SU-DHL-6 (cell line): ENCODE measurements at regions not wholly inside any gene's neighbourhood (a gene's known extent, or its start where the extent isn't known, plus 50 kb on each side); places are given as distances from the start of the nearest gene placed in this dataset.

Experiments
- H2AFZ ChIP-seq: fragments of 200-600 bp; sonication (generic); 2 replicates; pipeline ENCODE4 v1.6.1; 2014; ENCODE audit warnings: low read depth, mild to moderate bottlenecking, moderate library complexity, mixed read lengths, antibody characterized with exemption, low read length; ENCODE audit not compliant: severe bottlenecking
- H3F3A ChIP-seq: fragments of 200-600 bp; shearing (Covaris generic); 2 replicates; pipeline ENCODE4 v1.6.0; 2016; ENCODE audit warnings: antibody characterized with exemption, mild to moderate bottlenecking; ENCODE audit not compliant: insufficient read depth
- H3K27ac ChIP-seq: fragments of 200-600 bp; sonication (generic); 2 replicates; pipeline ENCODE4 v1.5.1; 2016; ENCODE audit warnings: low read depth, mild to moderate bottlenecking, low read length, moderate library complexity, mixed read lengths
- H3K27me3 ChIP-seq: fragments of 200-600 bp; sonication (generic), shearing (Covaris generic); 2 replicates; pipeline ENCODE4 v1.6.0; 2014; ENCODE audit warnings: mild to moderate bottlenecking, low read length
- H3K36me3 ChIP-seq: fragments of 200-600 bp; sonication (generic); 2 replicates; pipeline ENCODE4 v1.6.1; 2014; ENCODE audit warnings: mild to moderate bottlenecking, low read length, mixed read lengths
- H3K4me2 ChIP-seq: fragments of 300-600, 200-600 bp; shearing (Covaris generic), sonication (generic); 2 replicates; pipeline ENCODE4 v1.6.0; 2014; ENCODE audit warnings: low read length, low read depth, mild to moderate bottlenecking; ENCODE audit not compliant: poor library complexity, severe bottlenecking
- H3K4me3 ChIP-seq: fragments of 200-600 bp; sonication (generic); 2 replicates; pipeline ENCODE4 v1.5.1; 2014; ENCODE audit warnings: antibody characterized with exemption, low read length, mild to moderate bottlenecking, mixed read lengths; ENCODE audit not compliant: insufficient read depth, poor library complexity, severe bottlenecking
- H3K79me2 ChIP-seq: fragments of 200-600 bp; sonication (generic); 2 replicates; pipeline ENCODE4 v1.6.1; 2014; ENCODE audit warnings: mild to moderate bottlenecking, low read length, moderate library complexity; ENCODE audit not compliant: insufficient read depth
- H3K9ac ChIP-seq: fragments of 200-600 bp; sonication (generic); 2 replicates; pipeline ENCODE4 v1.7.0; 2014; ENCODE audit warnings: mild to moderate bottlenecking, low read length
- H3K9me2 ChIP-seq: fragments of 200-600 bp; sonication (generic); replicated peaks from 2 replicates; pipeline ENCODE4 v1.6.1; 2014; ENCODE audit warnings: low read length; ENCODE audit not compliant: insufficient read depth
- H3K9me3 ChIP-seq: fragments of 200-600 bp; sonication (generic); 2 replicates; pipeline ENCODE4 v1.6.1; 2014; ENCODE audit warnings: low read length, mixed read lengths; ENCODE audit not compliant: insufficient read depth
- H4K20me1 ChIP-seq: fragments of 200-600 bp; sonication (generic); 2 replicates; pipeline ENCODE4 v1.6.1; 2014; ENCODE audit warnings: low read depth, mild to moderate bottlenecking, antibody characterized with exemption, low read length, moderate library complexity, mixed read lengths
- CTCF ChIP-seq: fragments of 200-600 bp; sonication (generic); IDR thresholded peaks from one replicate; pipeline ENCODE4 v1.5.1; 2017; ENCODE audit warnings: antibody characterized with exemption, mild to moderate bottlenecking, low read length, moderate library complexity; ENCODE audit not compliant: insufficient read depth, poor library complexity, severe bottlenecking
- EZH2phosphoT487 ChIP-seq: fragments of 200-600 bp; sonication (generic), shearing (Covaris generic); conservative IDR thresholded peaks from 2 replicates; pipeline ENCODE4 v1.6.1; 2018; ENCODE audit warnings: mild to moderate bottlenecking, antibody characterized with exemption, low read length, moderate library complexity, mixed read lengths

GRCh38 chr6:209432-210103 lies 82.7 kb upstream of the DUSP22 start:
- Histone ChIP-seq H3K27me3 (no peaks in the 10 kb centered on the region), H3K27ac (no peak overlapping the region), H4K20me1 (no peaks in the 10 kb centered on the region), H3F3A (no peaks in the 10 kb centered on the region), H3K4me3 (no peak overlapping the region), H3K9ac (no peak overlapping the region), H3K4me2 (no peak overlapping the region), H3K36me3 (no peaks in the 10 kb centered on the region), H2AFZ (no peak overlapping the region), H3K9me3 (peaks cover 15% of the 10 kb centered on the region; the same call in 1 of the 2 replicates), H3K9me2 (no peaks in the 10 kb centered on the region), H3K79me2 (no peaks in the 10 kb centered on the region)
- TF ChIP-seq EZH2phosphoT487 (no peak), CTCF (no peak)

DNA sequence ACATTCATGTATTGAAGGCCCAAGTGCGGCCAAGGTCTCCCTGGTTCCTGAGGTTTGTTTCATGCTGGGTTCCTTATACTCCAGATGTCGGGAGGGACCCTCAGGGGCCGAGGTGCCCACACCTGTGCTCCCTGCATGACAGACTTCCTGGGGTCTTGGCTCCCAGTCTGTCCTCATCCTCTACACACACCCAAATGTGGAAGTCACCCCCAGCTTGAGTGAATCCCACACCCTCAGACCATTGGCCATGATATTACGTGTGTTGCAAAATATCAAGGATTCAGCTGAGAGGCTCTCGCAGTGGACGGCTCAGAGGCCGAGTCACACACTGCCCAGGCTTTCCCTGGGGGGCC lies 82.2 kb upstream of the DUSP22 start:
- no peak overlapping the region for H3K4me2 ChIP-seq
- H2AFZ ChIP-seq = no peak overlapping the region
- H3K79me2 ChIP-seq = no peaks in the 10 kb centered on the region
- H3K27ac ChIP-seq = no peak overlapping the region
- TF ChIP-seq CTCF = no peak
- no peak for TF ChIP-seq EZH2phosphoT487
- no peaks in the 10 kb centered on the region for H4K20me1 ChIP-seq
- H3K9me3 ChIP-seq = peaks cover 20% of the 10 kb centered on the region; the same call in 1 of the 2 replicates
- H3F3A ChIP-seq = no peaks in the 10 kb centered on the region
- no peak overlapping the region for H3K4me3 ChIP-seq
- no peaks in the 10 kb centered on the region for H3K36me3 ChIP-seq
- H3K9me2 ChIP-seq = no peaks in the 10 kb centered on the region
- no peaks in the 10 kb centered on the region for H3K27me3 ChIP-seq
- H3K9ac ChIP-seq = no peak overlapping the region

GRCh38 chr6:210778-211374 lies 81.4 kb upstream of the DUSP22 start:
- Histone ChIP-seq H3K9me3 (peaks cover 20% of the 10 kb centered on the region; the same call in 1 of the 2 replicates), H3K27ac (no peak overlapping the region), H4K20me1 (no peaks in the 10 kb centered on the region), H3K4me3 (no peak overlapping the region), H3K27me3 (no peaks in the 10 kb centered on the region), H3K9me2 (no peaks in the 10 kb centered on the region), H3K9ac (no peak overlapping the region), H3K4me2 (no peak overlapping the region), H3K36me3 (no peaks in the 10 kb centered on the region), H2AFZ (no peak overlapping the region), H3K79me2 (no peaks in the 10 kb centered on the region), H3F3A (no peaks in the 10 kb centered on the region)
- TF ChIP-seq EZH2phosphoT487 (no peak), CTCF (no peak)
